NCI-H2227 (cell line): ENCODE measurements at regions not wholly inside any gene's neighbourhood (a gene's known extent, or its start where the extent isn't known, plus 50 kb on each side); places are given as distances from the start of the nearest gene placed in this dataset.

Experiments
- DNase-seq: peaks from one replicate; lab custom pipeline; 2025; ENCODE audit not compliant: unreplicated experiment; lab: John Stamatoyannopoulos, UW

- DNase-seq = no peak
Measured at GRCh38 chr13:22592515-22592914, 588.3 kb upstream of the SGCG start.

DNA sequence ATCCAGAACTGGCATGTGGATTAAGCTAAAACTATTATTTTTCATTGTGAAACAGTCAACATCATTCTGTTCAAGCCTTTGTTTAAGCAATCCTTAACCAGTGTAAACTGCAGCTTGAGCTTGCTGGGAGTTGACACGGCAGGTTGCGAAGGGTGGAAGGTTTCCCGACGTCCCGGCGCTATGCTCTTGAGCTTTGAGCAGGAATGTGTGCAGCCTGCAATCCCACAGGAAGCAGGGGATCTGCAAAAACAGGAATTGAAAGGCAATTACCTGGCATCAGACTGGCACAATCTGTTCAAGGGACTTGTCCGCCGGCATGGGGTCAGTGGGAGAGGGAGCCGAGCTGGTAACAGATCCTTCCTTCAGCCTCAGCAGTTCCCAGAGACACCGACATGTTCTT, 586.7 kb upstream of the SGCG start:
- no peak for DNase-seq

- no peak for DNase-seq
Measured at GRCh38 chr13:22596171-22596863, 584.5 kb upstream of the SGCG start.

- DNase-seq = no peak
Measured at GRCh38 chr13:22599156-22599555, 581.6 kb upstream of the SGCG start.

- no peak for DNase-seq
Measured at GRCh38 chr13:22618002-22618401, 562.8 kb upstream of the SGCG start.

DNA sequence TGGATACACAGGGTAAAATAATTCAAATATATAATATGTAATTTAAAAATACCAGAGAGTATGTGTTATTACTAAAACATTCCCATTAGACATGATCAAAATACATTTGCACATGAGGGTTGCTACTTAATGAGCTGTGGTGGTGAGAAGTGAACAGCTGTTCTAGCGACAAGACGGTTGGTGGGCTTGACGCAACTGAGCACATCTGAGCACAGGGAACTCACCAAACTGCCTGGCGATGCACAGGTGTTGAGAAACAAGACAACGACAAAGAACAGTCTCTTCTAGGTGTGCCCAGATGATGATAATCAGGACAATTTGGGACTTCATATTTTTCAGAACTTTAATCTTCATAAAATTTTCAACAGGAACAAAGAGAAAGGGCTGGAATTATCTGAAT, 555.1 kb upstream of the SGCG start:
- DNase-seq = no peak

GRCh38 chr13:22629374-22629773, 551.4 kb upstream of the SGCG start:
- no peak for DNase-seq

DNA sequence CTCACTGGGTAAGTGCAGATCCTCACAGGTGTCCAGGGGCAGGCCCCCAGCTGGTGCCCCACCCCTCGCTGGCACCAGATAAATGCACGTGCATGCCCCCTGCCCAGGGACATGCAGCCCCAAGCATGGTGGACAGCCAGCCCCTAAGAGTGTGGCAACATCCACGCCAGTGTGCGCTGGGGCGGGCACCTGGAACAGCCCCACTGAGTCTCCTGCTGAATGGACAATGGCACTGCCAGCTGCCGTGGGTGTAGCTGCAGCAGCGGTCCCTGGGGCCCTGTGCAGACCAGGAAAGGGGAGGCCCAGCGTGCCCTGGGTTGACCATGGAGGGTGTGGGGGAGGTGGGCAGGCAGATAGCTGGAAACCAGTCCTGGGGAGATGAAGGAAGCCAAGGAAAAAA, 538.7 kb upstream of the SGCG start:
- DNase-seq = no peak

GRCh38 chr13:22644941-22645340, 535.8 kb upstream of the SGCG start:
- DNase-seq = no peak

GRCh38 chr13:22647156-22647850, 533.5 kb upstream of the SGCG start:
- DNase-seq = no peak

GRCh38 chr13:22648320-22648801, 532.4 kb upstream of the SGCG start:
- no peak for DNase-seq

DNA sequence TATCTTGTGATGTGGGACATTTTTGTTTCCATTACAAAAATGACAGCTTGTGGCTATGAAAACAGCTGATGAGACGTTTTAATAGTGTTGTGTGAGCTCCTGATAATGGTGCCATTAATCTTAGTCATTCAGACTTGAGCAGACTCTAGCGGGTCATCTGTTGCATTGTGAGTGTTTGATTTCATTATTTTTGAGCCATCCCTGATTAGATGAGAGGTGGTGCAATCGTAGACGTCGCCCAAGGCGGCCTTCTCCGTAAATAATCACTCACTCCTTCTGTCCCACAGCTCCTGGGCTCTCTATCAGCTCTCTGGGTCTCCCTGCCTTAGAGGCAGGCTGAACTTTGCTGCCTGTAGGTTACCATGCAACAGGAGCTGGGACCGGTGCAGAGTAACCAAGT, 528.0 kb upstream of the SGCG start:
- no peak for DNase-seq

DNA sequence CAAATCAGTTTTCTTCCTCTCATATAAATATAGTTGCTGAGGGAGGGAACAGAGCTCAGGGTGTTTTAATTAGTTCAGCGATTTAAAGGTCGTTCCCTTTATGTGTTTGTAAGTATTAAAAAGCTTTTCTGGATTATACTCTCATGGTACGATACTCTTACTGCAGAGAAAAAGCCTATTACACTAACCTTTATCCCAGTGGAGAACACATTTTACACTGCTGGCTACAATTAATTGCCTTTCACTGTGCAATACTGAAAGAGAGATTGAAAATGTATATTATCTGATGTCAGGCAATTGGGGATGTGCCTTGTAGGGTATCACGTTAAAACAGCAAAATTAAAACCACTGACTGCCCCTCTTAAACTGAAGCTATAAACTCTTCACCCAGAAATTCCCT, 526.9 kb upstream of the SGCG start:
- DNase-seq = no peak

- no peak for DNase-seq
Measured at GRCh38 chr13:22655106-22655852, 525.5 kb upstream of the SGCG start.

GRCh38 chr13:22662771-22663170, 518.0 kb upstream of the SGCG start:
- DNase-seq = no peak

- DNase-seq = no peak
Measured at GRCh38 chr13:22665506-22665905, 515.3 kb upstream of the SGCG start.

DNA sequence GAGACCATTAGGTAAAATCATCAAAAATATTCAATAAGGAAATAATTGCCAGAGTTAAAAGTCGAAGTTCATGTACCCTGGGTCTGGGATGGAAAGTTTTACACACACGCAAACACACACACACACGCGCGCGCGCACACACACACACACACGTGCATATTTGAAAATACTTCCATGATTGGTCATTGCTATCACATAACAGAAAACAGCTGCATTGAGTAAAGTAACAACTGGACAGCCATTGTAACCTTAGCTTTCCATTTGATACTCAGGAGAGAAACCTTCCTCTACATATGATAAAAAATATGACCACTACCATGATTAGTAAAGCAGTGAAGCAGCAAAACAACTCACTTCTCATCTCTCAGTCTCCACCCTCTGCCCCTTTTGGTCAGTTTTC, 490.0 kb upstream of the SGCG start:
- no peak for DNase-seq

DNA sequence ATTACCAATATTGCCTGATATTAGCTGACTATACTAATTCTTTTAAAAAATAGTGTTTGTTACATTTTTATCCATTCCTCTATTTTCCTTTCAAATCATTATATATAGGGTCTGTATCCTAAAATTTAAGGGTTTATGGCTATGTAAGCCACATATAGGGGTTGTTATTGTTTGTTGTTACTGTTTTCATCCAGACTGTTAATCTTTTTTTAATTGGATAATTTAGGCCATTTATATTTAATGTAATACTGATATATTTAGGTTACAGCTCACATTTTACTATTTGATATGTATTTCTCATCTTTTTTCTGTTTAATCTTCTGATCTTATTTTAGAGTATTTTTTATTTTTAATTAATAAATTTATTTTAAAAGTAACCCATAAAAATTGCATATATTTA, 487.1 kb upstream of the SGCG start:
- no peak for DNase-seq

GRCh38 chr13:22696433-22696832, 484.3 kb upstream of the SGCG start:
- DNase-seq = no peak

GRCh38 chr13:22698467-22698866, 482.3 kb upstream of the SGCG start:
- no peak for DNase-seq

DNA sequence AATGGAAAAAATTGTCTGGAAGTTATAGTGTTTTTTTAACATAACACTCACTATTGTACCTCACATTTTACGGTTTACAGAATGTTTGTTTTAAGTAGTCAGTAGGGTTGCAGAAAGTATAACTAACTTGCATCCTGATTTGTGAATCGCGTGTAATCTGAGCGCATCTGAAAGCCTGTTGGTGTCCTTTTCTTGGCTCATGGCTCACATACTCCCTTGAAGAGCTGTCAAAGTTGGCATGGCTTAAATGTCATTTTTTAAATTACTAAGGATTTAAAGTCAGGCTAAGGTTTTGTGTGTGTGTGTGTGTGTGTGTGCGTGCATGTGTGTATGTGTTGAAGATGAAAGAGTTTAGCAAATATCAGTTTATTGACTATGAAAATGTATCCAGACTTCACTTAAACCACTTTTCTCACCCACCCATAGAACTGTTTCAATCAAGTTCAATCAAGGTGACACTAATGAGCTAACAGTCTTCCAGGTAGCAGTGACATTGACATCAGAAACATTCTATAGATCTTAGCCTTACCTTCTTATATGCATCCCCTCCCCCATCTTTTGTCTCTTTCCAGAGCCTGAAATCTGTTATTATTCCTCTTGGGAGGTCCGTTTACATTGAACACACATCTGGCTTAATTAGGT, 480.4 kb upstream of the SGCG start:
- no peak for DNase-seq
